ENCODE measurements at regions not wholly inside any gene's neighbourhood (a gene's known extent, or its start where the extent isn't known, plus 50 kb on each side); places are given as distances from the start of the nearest gene placed in this dataset.

DNA sequence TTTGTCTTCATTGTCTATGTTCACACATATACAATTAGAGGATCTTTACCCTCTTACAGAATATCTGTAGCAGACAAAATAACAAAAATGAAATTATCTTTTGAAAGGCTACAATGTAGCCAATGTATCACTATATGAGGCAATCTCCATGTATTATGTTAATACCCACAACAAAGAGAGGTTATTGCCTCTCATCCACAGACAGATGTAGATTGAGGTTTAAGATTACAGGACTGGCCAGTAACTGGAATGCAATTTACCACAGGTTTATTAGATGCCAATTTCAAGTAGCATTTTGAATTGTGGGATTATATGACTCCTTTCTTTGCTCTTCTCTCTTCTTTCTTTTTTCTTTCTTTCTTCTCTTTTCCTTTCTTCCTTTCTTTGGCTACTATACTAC is 242.6 kb downstream of the ANKRD50 start:
- DNase-seq (ENCODE audit: low read depth in 3 of 3): no peak

DNA sequence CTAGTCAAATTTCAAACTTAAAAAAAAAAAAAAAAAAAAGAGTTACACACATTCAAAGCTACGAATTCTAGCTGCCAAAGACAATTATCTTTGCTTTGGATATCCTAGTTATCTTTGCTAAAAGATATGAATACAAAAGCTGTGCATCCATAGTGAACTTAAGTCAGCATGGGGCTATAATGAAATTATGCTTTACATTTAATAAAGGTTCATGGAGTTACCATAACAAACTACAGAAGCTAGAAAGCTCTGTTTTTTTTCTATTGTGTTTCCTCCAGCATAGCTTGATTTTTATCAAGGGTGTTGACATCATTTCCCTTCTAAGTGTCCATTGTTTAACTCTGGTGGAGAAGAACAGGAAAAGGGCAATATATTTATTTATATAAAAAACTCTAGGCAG is 234.1 kb downstream of the ANKRD50 start:
- DNase-seq (ENCODE audit: low read depth in 3 of 3): no peak

DNA sequence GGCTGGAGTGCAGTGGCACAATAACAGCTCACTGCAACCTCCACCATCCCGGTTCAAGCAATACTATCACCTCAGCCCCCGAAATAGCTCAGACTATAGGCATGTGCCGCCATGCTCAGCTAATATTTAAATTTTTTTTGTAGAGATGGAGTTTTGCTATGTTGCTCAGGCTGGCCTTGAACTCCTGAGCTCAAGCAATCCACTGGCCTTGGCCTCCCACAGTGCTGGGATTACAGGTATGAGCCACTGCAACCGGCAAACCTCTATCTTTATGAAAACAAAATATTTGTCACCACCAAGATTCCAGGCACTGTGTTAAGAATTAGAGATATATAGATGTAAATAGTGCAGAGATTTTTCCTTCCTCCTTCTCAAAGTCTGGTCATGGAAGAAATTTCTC is 232.5 kb downstream of the ANKRD50 start:
- no peak for DNase-seq (ENCODE audit: low read depth in 3 of 3)

DNA sequence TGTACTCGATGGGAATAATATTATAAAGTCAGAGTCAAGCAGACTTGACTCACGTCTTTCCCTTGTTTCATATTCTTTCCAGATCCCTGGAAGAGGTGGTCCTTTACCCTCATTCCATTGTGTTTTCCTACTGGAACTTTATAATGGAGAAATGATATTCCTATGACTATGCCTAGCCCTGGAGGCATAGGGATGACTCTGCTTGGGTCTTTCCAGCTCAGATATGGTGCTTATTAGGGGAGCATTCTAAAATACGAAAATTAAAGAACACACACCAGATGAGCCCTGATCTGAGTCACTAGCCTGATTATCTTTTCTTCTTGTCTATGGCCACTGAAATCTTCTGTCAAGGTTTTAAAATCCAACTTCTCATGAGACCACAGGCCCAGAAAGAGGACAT is 231.4 kb downstream of the ANKRD50 start:
- no peak for DNase-seq (ENCODE audit: low read depth in 3 of 3)

DNA sequence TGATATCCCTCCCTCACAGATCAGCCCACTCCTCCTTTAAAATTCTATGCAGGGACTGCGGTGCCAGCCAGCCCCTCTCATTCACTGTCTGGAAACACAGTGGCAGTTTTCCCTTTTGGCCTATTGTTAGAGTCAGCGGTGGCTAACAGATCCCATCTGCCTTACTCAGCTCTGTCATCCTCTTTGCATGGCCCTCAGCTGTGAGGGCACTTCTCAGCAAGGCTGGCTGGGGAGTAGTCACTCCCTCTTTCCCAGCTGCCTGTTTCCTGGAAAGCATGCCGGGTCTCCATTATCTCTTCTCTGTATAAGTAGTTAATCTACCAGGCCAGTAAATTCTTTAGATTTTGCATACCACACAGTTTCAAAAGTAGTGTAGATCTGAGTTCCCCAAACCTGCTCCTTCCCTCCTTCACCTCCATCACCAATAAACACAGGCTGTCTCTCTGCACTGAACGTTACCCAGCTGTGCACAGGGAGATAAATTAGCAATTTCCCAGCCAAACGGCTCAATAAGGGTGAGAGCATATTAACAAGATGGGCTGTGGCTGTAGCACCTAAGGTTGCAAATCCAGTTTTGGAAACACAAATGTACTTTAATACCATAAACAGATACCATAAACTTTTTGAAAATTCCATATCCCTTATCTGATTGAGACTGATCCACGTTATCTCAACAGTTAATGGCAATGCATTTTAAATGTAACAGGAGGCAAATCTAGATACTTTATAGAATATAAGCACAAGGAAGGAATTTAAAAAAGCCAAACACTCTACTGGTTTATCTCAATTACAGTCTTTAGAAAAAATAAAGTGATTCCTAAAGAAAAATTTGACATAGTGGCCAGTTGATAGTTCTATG is 229.3 kb downstream of the ANKRD50 start:
- DNase-seq (ENCODE audit: low read depth in 3 of 3): no peak

DNA sequence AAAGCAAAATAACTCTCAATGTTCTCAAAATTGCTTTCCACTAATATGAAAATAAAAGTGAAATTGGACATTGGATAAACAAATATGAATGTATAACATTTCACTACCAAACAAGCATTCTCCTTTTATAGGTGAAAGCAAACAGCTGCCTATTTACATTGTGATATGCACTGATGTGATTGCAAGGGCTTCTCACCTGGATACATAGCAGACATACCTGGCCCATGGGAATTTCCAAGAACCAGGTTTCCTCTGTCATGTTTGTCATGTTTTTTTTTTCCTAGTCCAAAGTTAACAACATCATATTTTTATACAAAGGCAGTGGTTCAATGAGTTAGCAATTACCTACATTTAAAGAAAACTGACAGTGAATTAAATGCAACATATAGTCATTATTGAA is 228.5 kb downstream of the ANKRD50 start:
- no peak for DNase-seq (ENCODE audit: low read depth in 3 of 3)

DNA sequence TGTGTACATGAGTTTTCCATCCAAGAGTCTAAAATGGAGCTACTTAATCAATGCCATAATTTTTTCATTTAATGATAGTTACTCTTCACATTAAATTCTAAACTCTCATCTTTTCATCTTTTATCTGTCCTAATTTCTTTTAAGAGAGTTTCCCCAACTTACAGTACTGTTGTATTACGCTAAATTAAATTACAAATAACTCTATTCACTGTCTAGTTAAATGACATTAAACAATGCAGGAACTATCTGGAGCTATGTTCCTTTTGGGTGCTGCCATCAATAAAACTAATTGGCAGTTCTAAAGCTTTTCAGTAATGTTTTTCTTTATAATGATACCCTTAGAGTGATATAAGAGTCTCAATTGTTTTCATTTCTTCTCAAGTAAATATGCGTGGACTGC is 227.6 kb downstream of the ANKRD50 start:
- no peak for DNase-seq (ENCODE audit: low read depth in 3 of 3)

DNA sequence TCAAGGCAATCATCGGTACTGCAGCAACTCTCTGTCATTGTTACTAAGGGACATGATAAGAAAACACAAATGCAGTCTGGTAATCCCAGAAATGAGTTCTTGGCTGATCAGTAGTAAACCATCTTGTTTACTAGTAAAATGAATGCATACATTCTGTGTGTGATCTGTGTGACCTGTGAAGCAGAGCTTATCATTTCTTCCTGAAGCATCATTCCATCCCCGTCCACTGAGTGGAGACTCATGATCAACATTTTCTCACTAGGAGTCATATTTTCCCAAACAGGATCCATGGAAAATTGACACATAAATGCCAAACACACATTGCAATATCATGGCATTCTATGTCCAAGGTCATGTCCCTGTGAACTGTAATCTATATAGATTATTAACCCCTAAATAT is 226.1 kb downstream of the ANKRD50 start:
- DNase-seq (ENCODE audit: low read depth in 3 of 3): no peak

DNA sequence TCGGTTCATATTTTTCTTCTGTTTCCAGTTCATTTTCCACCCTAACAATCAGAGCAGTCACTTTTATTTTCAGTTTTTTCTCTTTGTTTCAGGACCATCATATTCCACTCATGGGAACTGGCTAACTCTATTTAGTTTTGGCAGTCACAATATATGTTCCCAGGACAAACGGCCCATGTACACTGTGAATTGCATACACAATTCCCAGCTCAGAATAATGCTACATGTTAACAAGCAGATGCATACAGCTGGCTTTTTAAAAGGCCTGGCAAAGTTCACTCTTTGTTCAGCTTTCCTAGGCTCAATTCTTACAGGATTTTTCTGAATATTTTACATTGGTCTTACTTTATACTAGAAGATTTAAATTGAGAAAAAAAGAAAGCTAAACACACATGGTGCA is 224.9 kb downstream of the ANKRD50 start:
- DNase-seq (ENCODE audit: low read depth in 3 of 3): no peak

DNA sequence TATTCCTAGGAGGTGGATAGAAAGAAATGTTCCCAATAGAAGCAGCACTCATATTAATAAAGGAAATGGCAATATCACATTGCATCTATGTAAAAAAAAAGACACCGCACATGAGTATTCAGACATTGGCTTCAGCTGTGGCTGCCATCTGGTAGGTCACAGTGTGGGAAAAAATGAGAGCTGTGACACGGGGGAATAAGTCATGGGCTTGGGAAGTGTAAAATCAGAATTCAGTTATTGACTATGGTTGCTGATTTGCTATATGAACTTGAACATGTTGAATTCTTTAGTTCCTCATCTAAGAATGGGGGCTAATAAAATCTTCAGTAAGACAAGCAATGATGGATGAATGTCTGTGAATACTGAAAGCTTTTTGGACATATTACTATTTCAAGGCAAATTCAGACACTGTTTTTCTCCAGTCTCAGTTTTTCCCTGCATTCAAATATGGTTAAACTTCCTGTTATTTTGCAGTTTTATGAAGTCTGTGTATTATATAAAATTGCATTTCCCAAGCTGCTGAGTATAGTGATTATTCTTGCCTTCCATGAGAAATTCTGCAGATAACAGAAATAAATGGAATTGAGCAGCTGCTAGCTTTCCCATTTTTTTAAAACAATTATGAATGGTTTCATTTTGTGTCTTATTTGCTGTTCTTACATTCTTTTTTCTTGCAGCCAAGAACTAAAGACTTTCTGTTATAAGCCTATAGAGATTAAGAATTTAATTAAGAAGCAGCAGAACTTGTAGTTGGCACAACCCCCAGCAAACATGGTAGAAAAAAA is 221.0 kb downstream of the ANKRD50 start:
- no peak for DNase-seq (ENCODE audit: low read depth in 3 of 3)

DNA sequence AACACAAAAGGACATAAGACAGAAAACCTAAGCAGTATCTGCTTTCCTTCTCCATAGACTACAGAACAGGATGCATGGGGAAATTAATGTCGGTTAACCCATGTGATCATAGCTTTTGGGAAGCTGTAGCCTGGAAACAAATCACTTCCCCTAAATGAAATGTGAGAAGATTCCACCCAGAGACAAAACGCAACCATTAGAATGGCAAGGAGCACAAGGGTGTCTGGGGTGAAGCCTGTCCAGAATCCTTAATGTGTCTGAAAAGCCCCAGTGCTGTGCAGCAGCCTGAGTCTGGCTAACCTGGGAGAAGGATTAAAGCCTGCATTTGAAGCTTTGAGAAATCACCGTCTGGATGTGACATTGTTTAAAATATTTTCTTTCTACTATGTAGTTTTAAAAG is 213.3 kb downstream of the ANKRD50 start:
- no peak for DNase-seq (ENCODE audit: low read depth in 3 of 3)

DNA sequence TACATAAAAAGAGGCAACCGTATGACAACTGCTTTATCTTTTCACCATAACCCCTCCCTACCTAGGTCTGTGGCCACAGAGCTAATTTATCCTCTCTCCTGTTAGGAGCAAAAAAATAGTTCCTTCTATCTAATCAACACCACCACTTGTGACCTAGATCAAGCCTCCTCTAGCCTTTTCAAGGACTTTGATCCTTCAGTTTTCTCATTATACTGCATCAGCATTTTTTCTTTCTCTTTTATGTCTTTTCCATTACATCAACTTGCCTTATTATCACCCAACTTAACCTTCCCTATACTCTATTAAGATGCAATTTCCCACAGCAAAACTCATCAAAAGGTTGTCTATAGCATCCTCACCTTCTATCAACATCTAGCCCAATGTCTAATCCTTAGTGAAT is 211.0 kb downstream of the ANKRD50 start:
- no peak for DNase-seq (ENCODE audit: low read depth in 3 of 3)

DNA sequence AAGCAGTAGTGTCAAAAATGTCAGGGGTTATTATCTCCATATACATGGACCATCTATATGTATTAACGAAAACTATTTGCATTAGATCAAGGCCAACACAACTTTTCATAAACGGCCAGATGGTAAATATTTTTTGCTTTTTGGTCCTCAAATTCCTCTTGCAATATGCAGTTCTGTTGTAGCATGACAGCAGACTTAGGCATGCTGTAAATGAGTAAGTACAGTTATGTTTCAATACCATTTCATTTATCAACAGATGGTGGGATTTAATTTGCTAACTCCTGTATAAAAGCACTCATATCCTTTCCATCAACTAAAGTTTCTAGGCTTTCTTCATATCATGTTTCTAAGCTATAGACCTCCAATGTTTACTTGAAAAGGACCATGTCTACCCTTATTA is 208.1 kb downstream of the ANKRD50 start:
- no peak for DNase-seq (ENCODE audit: low read depth in 3 of 3)

DNA sequence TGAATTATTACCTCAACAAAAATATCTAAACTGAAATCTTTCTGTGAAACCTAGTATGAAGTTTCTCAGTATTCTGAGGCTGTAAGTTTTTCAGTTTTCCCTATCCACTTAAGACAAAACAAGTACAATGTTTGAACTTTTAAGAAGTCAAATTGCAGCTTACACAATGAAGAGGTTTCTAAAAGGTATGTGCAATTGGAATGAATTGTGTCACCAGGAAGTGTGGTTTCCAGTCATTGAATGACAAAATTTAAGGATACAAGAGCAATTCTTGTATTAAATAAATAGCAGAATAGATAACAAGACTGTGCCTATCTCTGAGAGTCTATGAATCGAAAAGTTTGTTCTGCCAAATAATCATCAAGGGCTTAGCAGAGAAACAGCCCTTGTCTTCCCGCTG is 207.3 kb downstream of the ANKRD50 start:
- no peak for DNase-seq (ENCODE audit: low read depth in 3 of 3)

DNA sequence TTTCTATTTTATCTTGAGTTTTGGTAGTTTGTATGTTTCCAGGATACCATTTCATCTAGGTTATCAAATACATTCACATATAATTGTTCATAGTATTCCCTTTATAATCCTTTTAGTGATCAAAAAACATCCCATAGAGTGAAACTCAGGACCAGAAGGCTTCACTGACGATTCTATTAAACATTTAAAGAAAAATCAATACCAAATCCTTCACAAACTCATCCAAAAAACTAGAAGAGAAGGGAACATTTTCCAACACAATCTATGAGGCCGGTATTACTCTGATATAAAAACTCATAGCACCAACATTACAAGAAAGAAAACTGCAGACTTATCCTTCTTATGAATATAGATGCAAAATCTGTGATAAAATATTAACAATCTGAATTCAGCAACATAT is 203.4 kb downstream of the ANKRD50 start:
- no peak for DNase-seq (ENCODE audit: low read depth in 3 of 3)

DNA sequence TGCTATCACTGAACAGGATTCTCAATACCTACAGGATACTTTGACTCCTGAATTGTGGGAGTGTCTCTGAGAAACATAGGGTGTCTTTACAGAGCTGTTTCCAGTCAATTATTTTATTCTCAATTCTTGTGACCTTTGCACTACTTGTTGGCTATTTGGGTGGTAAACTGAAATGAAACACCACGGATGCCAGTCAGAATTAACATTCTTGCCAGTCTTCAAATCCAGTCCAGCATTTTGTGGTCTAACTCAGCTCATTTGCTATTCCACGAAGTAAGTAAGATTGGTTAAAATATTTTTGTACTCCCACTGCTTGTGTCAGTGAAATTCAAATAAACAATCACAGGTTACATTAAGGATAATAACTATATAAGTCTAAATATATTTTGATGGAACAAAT is 197.9 kb downstream of the ANKRD50 start:
- DNase-seq (ENCODE audit: low read depth in 3 of 3): no peak

DNA sequence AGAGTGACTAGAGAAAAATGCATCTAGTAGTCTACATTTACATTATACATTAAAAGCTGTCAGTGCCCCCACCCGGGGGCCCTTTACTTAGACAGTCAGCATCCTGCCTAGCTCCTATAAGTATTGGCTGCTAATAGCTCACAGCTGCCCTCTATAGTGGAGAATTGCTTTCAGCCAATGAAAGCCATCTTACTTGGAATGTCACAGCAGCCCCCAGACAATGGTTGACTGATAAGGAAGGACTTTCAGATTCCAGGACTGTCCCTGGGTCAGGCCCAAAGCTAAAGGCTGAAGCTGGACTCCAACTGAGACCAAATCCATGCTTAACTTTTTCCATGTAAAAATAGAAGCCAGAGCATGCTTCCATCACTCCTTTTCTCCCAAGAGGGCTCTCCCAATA is 196.9 kb downstream of the ANKRD50 start:
- DNase-seq (ENCODE audit: low read depth in 3 of 3): no peak

DNA sequence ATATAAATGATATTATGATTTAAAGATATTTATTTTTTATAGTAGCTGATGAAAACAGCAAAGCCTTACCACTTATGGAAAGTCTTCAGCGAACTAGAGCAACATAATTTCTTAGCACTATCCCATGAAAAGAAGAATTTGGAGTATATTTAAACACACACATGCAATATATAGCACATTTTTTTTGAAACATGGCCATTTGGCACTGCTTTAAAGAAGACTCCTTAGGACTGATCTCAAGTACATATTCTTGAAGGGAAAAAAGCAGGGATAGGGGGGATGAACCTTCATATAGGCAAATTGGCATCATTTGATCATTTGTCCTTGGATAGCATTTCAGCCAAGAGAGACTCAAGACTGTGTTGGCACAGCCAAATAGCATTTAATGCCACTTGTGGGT is 193.3 kb downstream of the ANKRD50 start:
- DNase-seq (ENCODE audit: low read depth in 3 of 3): no peak

DNA sequence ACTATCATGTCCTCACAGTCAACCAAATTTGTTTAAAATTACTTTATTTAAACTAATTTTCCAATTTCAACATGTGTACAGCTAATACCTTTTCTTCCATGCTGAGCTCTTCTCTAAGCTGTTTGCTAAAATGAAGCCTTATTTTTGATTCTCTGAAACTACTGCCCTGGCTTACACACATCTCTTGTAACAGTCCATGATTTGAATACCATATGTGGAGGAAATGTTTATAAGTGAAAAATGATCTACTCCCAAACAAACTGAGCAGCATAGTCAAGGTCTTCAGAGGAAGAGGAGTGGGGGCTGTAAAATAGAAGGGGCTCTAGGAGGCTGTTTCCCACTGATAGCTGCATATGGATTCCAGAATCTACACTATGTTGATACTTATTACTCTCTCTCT is 188.7 kb downstream of the ANKRD50 start:
- no peak for DNase-seq (ENCODE audit: low read depth in 3 of 3)

DNA sequence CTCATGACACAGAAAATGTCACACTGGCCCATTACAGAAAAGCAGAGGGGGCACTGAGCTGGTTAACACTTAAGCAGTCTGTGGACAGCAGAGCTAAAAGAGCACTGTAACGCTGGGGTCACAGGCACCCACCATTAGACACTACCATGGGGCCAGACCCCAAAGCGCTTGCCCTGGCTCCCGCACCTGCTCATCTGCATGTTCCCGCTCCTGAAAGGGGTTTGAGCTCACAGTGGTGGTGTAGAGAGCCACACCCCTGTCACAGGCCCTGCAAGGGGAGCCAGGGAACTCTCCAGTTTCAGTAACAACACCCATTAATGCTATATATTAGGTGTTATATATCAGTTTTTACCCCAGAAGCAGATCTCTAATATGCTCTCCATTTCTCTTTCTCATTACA is 187.0 kb downstream of the ANKRD50 start:
- DNase-seq (ENCODE audit: low read depth in 3 of 3): no peak

DNA sequence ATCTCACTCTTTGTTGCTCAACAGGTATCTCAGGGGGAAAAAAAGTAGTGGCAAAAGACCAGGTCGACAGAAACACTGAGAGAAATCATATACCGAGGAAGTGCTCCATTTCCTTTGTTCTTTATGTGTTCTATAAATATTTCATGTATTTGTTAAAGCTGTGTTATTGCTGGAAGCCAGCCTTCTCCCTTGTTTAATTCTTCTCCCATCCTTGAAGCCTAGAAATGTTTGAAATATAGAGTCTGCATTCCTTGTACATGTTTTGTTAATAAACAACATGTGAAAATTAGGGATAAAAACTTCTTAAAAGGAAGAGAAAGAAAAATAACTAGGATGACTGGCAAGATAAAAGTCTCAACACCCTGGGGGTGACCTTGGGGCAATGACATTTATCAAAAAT is 186.2 kb downstream of the ANKRD50 start:
- no peak for DNase-seq (ENCODE audit: low read depth in 3 of 3)

DNA sequence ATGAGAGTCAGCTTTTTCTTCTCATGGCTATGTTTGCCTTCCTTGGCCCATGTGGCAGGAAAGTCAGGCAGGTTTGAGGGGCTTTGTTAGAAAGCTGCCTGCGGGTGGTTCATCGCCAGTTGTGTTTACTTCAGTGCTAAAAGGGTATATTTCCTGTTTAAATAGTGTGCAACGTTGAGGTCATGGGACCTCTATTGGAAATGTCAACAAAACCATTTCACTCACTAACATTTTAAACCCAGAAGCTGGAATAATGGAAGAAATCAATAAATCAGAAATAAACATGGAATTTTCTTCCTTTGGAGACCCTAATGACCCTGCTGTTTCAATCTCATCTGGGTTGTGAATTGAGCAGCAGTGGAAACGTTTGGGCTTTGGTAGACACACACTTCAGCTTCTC is 185.8 kb downstream of the ANKRD50 start:
- DNase-seq (ENCODE audit: low read depth in 3 of 3): no peak

DNA sequence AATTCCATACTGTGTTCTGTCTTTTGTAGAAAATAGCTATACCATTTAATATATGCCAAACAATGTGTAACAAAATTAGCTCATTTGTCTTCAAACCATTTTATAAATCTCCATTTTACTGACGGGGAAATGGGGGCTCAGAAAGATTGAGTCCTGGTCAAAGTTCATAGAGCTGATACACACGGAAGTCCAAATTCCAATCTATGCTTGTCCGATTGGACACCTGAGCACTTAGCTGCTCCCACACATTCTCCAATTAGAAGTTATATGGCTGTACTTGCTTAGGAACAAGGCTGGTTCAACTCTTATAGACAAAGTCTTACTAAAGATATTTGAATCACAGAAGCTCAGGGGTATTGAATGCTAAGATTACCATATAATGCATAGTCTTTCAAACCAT is 185.2 kb downstream of the ANKRD50 start:
- DNase-seq (ENCODE audit: low read depth in 3 of 3): no peak

Measured in stimulated activated CD4-positive, alpha-beta T cell treated with anti-CD3 and anti-CD28 coated beads, TNF-alpha, amount 100 ng/mL, for 48 hours (primary cell).